ENCODE measurements at regions not wholly inside any gene's neighbourhood (a gene's known extent, or its start where the extent isn't known, plus 50 kb on each side); places are given as distances from the start of the nearest gene placed in this dataset.

- FAIRE-seq, result no peak
These were observed 744.3 kb upstream of the ACVR2A start for GRCh38 chr2:147100406-147101035.

- FAIRE-seq, result no peak
These were observed 745.0 kb upstream of the ACVR2A start for GRCh38 chr2:147099845-147100244.

- FAIRE-seq, result no peak
These were observed 745.9 kb upstream of the ACVR2A start for GRCh38 chr2:147098940-147099339.

- FAIRE-seq, result no peak
These were observed 747.1 kb upstream of the ACVR2A start for GRCh38 chr2:147097747-147098146.

GRCh38 chr2:147096671-147097070, 748.2 kb upstream of the ACVR2A start:
- no peak for FAIRE-seq

GRCh38 chr2:147095376-147095775, 749.5 kb upstream of the ACVR2A start:
- no peak for FAIRE-seq

GRCh38 chr2:147094077-147094476, 750.8 kb upstream of the ACVR2A start:
- FAIRE-seq, result no peak

GRCh38 chr2:147092266-147092665, 752.6 kb upstream of the ACVR2A start:
- no peak for FAIRE-seq

- FAIRE-seq, result no peak
These were observed 753.4 kb upstream of the ACVR2A start for GRCh38 chr2:147091448-147091847.

GRCh38 chr2:147088871-147089270, 756.0 kb upstream of the ACVR2A start:
- FAIRE-seq, result no peak

- no peak for FAIRE-seq
These were observed 758.1 kb upstream of the ACVR2A start for GRCh38 chr2:147086715-147087114.

- FAIRE-seq, result no peak
These were observed 761.2 kb upstream of the ACVR2A start for GRCh38 chr2:147083664-147084063.

- FAIRE-seq, result peak; percentile 90
These were observed 761.8 kb upstream of the ACVR2A start for GRCh38 chr2:147082850-147083522.

- FAIRE-seq, result no peak
These were observed 763.0 kb upstream of the ACVR2A start for GRCh38 chr2:147081831-147082230.

GRCh38 chr2:147076634-147077033, 768.2 kb upstream of the ACVR2A start:
- no peak for FAIRE-seq

- no peak for FAIRE-seq
These were observed 776.8 kb upstream of the ACVR2A start for GRCh38 chr2:147068071-147068470.

- no peak for FAIRE-seq
These were observed 777.7 kb upstream of the ACVR2A start for GRCh38 chr2:147067136-147067535.

GRCh38 chr2:147062073-147062472, 782.8 kb upstream of the ACVR2A start:
- FAIRE-seq, result no peak

- FAIRE-seq, result no peak
These were observed 783.6 kb upstream of the ACVR2A start for GRCh38 chr2:147061269-147061668.

- FAIRE-seq, result no peak
These were observed 786.8 kb upstream of the ACVR2A start for GRCh38 chr2:147057892-147058490.

- FAIRE-seq, result no peak
These were observed 793.0 kb upstream of the ACVR2A start for GRCh38 chr2:147051814-147052213.

- FAIRE-seq, result no peak
These were observed 793.6 kb upstream of the ACVR2A start for GRCh38 chr2:147051248-147051647.

GRCh38 chr2:147049957-147050356, 794.9 kb upstream of the ACVR2A start:
- no peak for FAIRE-seq

GRCh38 chr2:147046473-147046872, 798.4 kb upstream of the ACVR2A start:
- FAIRE-seq, result no peak

Measured in islet of Langerhans (tissue), 1 donor.